ENCODE measurements at regions not wholly inside any gene's neighbourhood (a gene's known extent, or its start where the extent isn't known, plus 50 kb on each side); places are given as distances from the start of the nearest gene placed in this dataset.

DNA sequence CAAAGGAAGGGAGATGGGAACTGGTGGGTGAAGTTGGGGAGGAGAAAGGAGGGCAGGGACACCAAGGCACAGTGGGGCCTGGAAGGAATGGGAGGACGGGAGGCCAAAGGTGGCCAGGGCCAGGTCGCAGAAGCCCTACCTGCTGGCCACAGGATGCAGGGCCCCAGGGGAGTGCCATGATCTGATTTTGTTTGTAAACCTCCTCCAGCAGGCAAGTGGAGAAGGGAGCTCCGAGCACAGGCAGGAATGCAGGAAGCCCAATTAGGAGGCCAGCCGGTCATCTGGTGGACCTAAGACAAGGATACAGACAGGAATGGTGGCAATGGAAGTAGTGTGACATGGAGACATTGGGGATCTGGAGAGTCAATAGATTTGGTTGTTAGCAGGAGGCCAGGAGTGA is 107.0 kb upstream of the ZMIZ1 start:
- H3K4me3 Mint-ChIP-seq, result no peak overlapping the region
- H3K4me1 Mint-ChIP-seq, result no peaks in the 10 kb centered on the region
- no peak overlapping the region for H3K27ac Mint-ChIP-seq
- ATAC-seq (no peak), DNase-seq (ENCODE audit: low spot score in 2 of 2) (no peak)
- H3K9me3 Mint-ChIP-seq, result no peaks in the 10 kb centered on the region
- no peaks in the 10 kb centered on the region for H3K36me3 Mint-ChIP-seq

DNA sequence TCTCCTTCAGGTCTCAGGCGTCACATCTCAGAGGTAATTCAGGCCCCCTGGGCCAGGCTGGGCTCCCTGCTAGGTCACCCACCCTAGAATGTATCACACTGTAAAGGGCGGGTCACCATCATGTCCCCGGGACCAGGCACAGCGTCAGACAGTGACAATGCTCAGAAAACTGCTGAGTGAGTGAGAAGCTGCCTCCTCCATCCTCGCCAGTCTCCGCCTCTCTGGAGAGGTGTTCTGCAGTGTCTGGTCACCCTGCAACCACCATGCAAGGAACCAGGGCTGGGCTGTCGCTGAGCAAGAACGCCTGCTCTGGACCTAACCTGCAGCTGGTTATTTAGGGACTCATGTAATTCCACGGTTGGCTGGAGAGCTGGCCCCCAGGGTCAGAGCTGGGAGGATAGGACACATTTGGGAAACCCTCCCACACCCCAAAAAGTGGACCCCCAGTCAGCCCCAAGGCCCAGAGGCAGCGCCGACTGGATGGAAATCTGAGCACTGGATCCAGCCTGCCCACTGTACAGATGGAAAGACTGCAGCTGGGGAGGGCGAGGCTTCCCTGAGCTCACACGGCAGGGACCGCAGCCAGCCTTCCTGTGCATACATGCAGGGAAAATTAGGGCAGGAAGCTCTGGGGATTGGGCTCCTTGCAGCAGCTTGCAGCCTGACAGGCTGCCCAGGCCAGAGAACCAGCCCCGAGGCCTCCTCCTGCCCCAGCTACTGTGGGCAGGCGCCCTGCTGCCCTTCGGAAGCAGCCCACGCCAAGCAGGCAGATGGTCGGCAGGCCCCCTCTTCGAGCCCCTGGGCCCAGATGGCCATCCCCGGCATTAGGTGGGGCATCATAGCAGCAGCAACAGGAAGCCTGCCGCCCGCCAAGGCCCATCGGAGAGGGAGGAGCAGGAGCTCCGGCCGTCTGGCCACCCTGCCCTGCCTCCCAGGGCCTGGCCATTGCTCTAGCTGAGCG is 105.4 kb upstream of the ZMIZ1 start:
- Mint-ChIP-seq H3K36me3 (no peaks in the 10 kb centered on the region), H3K4me3 (no peak overlapping the region), H3K27ac (no peak overlapping the region), H3K4me1 (no peaks in the 10 kb centered on the region), H3K9me3 (no peaks in the 10 kb centered on the region)
- no peak for ATAC-seq
- no peak for DNase-seq (ENCODE audit: low spot score in 2 of 2)

- peak overlapping the region; percentile 23 for H3K27ac Mint-ChIP-seq
- no peak overlapping the region for H3K4me3 Mint-ChIP-seq
- H3K36me3 Mint-ChIP-seq, result no peaks in the 10 kb centered on the region
- DNase-seq (ENCODE audit: low spot score in 2 of 2) (no peak), ATAC-seq (no peak)
- H3K9me3 Mint-ChIP-seq, result no peaks in the 10 kb centered on the region
- no peaks in the 10 kb centered on the region for H3K4me1 Mint-ChIP-seq
Measured at GRCh38 chr10:78964274-78964951, 104.4 kb upstream of the ZMIZ1 start.

DNA sequence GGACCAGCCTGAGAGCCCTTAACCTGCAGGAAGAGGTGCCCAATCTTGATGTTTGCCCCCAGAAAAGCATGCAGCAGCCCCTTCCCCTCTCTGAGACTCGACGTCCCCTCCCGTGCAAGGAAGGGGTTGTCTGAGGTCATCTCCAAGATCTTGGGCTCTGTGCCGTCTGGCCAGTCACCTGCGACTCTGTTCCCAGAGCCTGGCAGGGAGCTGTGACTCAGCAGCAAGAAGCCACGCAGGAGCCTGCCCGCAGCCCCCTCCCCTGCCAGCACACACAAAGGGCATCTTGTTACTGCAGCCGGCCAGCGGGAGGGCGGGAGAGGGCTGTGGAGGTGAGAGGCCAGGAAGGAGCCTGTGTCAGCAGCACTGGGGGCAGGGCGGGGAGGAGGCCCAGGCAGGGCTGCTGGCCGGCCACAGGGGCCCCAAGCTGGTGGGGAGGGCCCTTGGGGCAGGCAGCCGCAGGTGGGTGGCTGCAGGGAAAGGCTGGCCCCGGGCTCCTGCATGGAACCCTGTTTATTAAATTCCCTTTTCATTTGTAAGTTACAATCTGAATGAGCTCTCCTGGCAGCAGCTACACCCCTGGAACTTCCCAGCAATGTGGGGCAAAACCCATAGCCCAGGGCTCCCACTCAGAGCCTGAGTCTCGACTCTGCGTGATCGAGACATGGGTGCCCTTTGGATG is 103.7 kb upstream of the ZMIZ1 start:
- Mint-ChIP-seq H3K4me1 (no peaks in the 10 kb centered on the region), H3K4me3 (no peak overlapping the region), H3K27ac (peak overlapping the region; percentile 23), H3K36me3 (no peaks in the 10 kb centered on the region), H3K9me3 (no peaks in the 10 kb centered on the region)
- ATAC-seq (no peak), DNase-seq (ENCODE audit: low spot score in 2 of 2) (no peak)

DNA sequence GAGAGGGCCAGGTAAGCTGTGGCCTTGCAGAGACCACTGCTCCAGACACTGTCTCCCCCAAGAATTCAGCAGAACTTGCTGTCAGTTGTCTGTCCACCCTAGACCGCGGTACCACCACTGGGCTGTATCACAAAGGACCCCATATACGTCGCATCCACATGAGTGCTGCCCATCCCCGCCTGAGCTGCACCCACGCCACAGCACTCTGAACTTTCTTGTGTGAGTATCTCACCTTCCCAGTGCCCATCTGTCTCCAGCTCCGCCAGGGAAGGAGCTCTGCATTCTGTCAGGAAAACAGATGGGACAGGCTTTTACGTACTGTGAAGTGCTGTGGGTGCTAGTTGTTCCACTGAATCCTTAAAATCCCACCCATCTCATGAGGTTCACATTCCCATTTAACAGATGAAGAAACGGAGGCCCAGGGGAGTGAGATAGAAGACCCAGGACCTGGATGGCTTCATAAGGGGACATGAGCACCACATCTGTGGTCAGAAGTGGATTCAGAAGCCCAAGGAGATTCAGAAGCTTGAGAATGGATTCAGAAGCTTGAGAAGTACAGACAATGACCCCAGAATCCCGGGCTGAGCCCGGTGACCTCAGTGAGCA is 102.5 kb upstream of the ZMIZ1 start:
- H3K4me3 Mint-ChIP-seq, result no peak overlapping the region
- no peaks in the 10 kb centered on the region for H3K4me1 Mint-ChIP-seq
- peak overlapping the region; percentile 82 for H3K27ac Mint-ChIP-seq
- H3K9me3 Mint-ChIP-seq, result no peaks in the 10 kb centered on the region
- DNase-seq (ENCODE audit: low spot score in 2 of 2) (no peak), ATAC-seq (no peak)
- H3K36me3 Mint-ChIP-seq, result no peaks in the 10 kb centered on the region

GRCh38 chr10:78966844-78967488 is 101.8 kb upstream of the ZMIZ1 start:
- H3K36me3 Mint-ChIP-seq, result no peaks in the 10 kb centered on the region
- H3K4me1 Mint-ChIP-seq, result no peaks in the 10 kb centered on the region
- H3K4me3 Mint-ChIP-seq, result no peak overlapping the region
- peak overlapping the region; percentile 82 for H3K27ac Mint-ChIP-seq
- H3K9me3 Mint-ChIP-seq, result no peaks in the 10 kb centered on the region
- DNase-seq (ENCODE audit: low spot score in 2 of 2) (no peak), ATAC-seq (no peak)

GRCh38 chr10:78968300-78968942 is 100.3 kb upstream of the ZMIZ1 start:
- ATAC-seq (no peak), DNase-seq (ENCODE audit: low spot score in 2 of 2) (no peak)
- no peaks in the 10 kb centered on the region for H3K9me3 Mint-ChIP-seq
- H3K36me3 Mint-ChIP-seq, result peaks cover 4% of the 10 kb centered on the region
- peaks cover 8% of the 10 kb centered on the region for H3K4me1 Mint-ChIP-seq
- H3K27ac Mint-ChIP-seq, result no peak overlapping the region
- no peak overlapping the region for H3K4me3 Mint-ChIP-seq

- Mint-ChIP-seq H3K27ac (peak overlapping the region; percentile 9), H3K9me3 (no peaks in the 10 kb centered on the region), H3K4me1 (peaks cover 8% of the 10 kb centered on the region), H3K36me3 (peaks cover 4% of the 10 kb centered on the region), H3K4me3 (no peak overlapping the region)
- no peak for DNase-seq (ENCODE audit: low spot score in 2 of 2)
- no peak for ATAC-seq
Measured at GRCh38 chr10:78968943-78969342, 99.8 kb upstream of the ZMIZ1 start.

GRCh38 chr10:78969719-78970118 is 99.0 kb upstream of the ZMIZ1 start:
- DNase-seq (ENCODE audit: low spot score in 2 of 2), result no peak
- H3K4me3 Mint-ChIP-seq, result no peak overlapping the region
- ATAC-seq, result no peak

GRCh38 chr10:78970261-78970660 is 98.5 kb upstream of the ZMIZ1 start:
- Mint-ChIP-seq H3K4me1 (peaks cover 21% of the 10 kb centered on the region), H3K4me3 (no peak overlapping the region), H3K36me3 (peaks cover 12% of the 10 kb centered on the region), H3K9me3 (no peaks in the 10 kb centered on the region), H3K27ac (no peak overlapping the region)
- DNase-seq (ENCODE audit: low spot score in 2 of 2) (no peak), ATAC-seq (no peak)

More at GRCh38 chr10:78969719-78970118, 99.0 kb upstream of the ZMIZ1 start:
- Mint-ChIP-seq H3K36me3 (peaks cover 12% of the 10 kb centered on the region), H3K9me3 (no peaks in the 10 kb centered on the region), H3K4me1 (peaks cover 16% of the 10 kb centered on the region), H3K27ac (peak overlapping the region; percentile 9)

DNA sequence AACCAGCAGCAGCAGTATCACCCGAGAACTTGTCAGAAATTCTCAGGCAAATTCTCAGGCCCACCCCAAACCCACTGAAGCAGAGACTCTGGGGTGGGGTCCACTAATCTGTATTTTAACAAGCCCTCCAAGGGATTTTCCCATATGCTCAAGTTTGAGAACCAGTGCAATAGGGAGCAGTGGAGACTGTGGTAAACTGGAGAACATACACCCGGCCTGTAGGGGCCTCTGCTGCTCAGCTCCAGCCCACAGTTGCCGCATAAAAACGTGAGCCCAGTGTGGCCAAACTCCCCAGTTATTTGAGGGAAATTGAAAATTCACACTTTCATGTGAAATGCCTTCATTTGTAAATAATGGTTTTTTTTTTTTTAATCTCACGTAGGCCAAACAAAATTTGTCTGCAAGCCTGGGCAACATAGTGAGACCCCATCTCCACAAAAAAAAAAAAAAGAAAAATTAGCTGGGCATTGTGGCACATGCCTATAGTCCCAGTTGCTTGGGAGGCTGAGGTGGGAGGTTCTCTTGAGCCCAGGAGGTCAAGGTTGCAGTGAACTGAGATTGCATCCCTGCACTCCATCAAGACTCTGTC is 97.6 kb upstream of the ZMIZ1 start:
- Mint-ChIP-seq H3K4me1 (peaks cover 30% of the 10 kb centered on the region), H3K36me3 (peaks cover 12% of the 10 kb centered on the region)

DNA sequence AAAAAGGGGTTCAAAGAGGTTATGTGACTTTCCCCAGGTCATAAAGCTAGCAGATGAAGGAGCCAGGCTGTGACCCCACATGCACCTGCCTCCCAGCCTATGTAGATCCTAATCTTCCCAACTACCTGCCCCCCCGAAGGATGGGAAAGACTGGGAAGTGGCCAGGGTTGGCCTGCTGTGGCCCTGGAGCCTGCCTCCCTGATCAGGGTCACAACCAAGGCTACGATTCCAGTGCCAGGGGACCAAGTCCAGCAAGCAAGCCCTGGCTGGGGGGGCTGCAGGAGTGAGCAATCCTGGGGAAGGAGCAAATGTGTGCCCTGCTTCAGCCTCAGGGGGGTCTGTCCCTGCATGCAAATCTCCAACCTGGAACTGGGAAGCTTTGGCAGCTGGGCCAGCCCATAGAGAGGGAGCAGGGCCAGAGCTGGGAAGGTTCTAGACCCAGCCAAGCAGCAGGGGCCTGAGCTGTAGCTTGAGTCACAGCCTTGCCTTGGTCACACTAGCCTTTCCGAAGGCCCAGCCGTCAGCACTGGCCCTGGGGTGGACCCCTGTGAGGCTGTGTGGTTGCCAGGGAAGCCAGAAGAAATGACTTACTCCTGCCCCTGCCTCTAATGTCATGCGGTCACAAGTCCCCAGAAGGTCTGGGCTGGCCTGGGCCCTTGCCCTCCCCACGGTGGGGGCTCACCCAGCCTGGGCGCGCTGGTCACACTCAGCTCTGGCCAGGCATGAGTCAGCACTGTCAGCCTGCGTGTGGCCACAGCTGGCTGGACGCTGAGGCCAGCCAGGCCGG is 96.4 kb upstream of the ZMIZ1 start:
- H3K9me3 Mint-ChIP-seq, result no peaks in the 10 kb centered on the region
- ATAC-seq, result no peak
- H3K4me3 Mint-ChIP-seq, result peak overlapping the region; percentile 90
- H3K4me1 Mint-ChIP-seq, result peaks cover 42% of the 10 kb centered on the region
- peaks cover 16% of the 10 kb centered on the region for H3K36me3 Mint-ChIP-seq
- DNase-seq (ENCODE audit: low spot score in 2 of 2), result no peak
- H3K27ac Mint-ChIP-seq, result peak overlapping the region; percentile 99

More for the DNA sequence above, 97.6 kb upstream of the ZMIZ1 start:
- ATAC-seq (no peak), DNase-seq (ENCODE audit: low spot score in 2 of 2) (no peak)
- Mint-ChIP-seq H3K27ac (no peak overlapping the region), H3K4me3 (no peak overlapping the region), H3K9me3 (no peaks in the 10 kb centered on the region)
